MM.1S (cell line): ENCODE measurements at regions not wholly inside any gene's neighbourhood (a gene's known extent, or its start where the extent isn't known, plus 50 kb on each side); places are given as distances from the start of the nearest gene placed in this dataset.
A peak's percentile ranks its signal among the peaks of the same experiment; 100 is the strongest.

Experiments
- DNase-seq: peaks from one replicate; pipeline ENCODE4 v3.0.0-alpha.2; 2015
- H2AFZ ChIP-seq: fragments of 300-600 bp; sonication (generic); 2 replicates; pipeline ENCODE4 v1.6.0; 2016; ENCODE audit warnings: antibody characterized with exemption, low read length
- H3F3A ChIP-seq: fragments of 300-600 bp; sonication (generic); 2 replicates; pipeline ENCODE4 v1.6.1; 2016; ENCODE audit warnings: mild to moderate bottlenecking, antibody characterized with exemption, low read length, moderate library complexity, mixed read lengths; ENCODE audit not compliant: insufficient read depth
- H3K27ac ChIP-seq: fragments of 300-600 bp; sonication (generic); 2 replicates; pipeline ENCODE4 v1.5.1; 2016; ENCODE audit warnings: mild to moderate bottlenecking, low read length
- H3K27me3 ChIP-seq: fragments of 300-600 bp; sonication (generic); replicated peaks from 2 replicates; pipeline ENCODE4 v1.6.0; 2016; ENCODE audit warnings: low read length; ENCODE audit not compliant: insufficient read depth
- H3K36me3 ChIP-seq: fragments of 300-600 bp; sonication (generic); replicated peaks from 2 replicates; pipeline ENCODE4 v1.6.1; 2016; ENCODE audit warnings: mild to moderate bottlenecking, low read length, mixed read lengths; ENCODE audit not compliant: insufficient read depth
- H3K4me1 ChIP-seq: fragments of 300-600 bp; sonication (generic); 2 replicates; pipeline ENCODE4 v1.6.1; 2016; ENCODE audit warnings: low read length, mixed read lengths
- H3K4me2 ChIP-seq: fragments of 300-600 bp; sonication (generic); 2 replicates; pipeline ENCODE4 v1.6.0; 2016; ENCODE audit warnings: low read depth, low read length
- H3K4me3 ChIP-seq: fragments of 300-600 bp; sonication (generic); 2 replicates; pipeline ENCODE4 v1.5.1; 2016; ENCODE audit warnings: low read length, mixed read lengths
- H3K79me2 ChIP-seq: fragments of 300-600 bp; sonication (generic); 2 replicates; pipeline ENCODE4 v1.6.1; 2016; ENCODE audit warnings: mixed run types, low read length, mixed read lengths
- H3K9ac ChIP-seq: fragments of 300-600 bp; sonication (generic); 2 replicates; pipeline ENCODE4 v1.6.1; 2016; ENCODE audit warnings: low read length, mixed read lengths
- H3K9me2 ChIP-seq: fragments of 300-600 bp; sonication (generic); replicated peaks from 2 replicates; pipeline ENCODE4 v1.6.1; 2016; ENCODE audit warnings: mild to moderate bottlenecking, low read length, mixed read lengths; ENCODE audit not compliant: insufficient read depth
- H3K9me3 ChIP-seq: fragments of 300-600 bp; sonication (generic); replicated peaks from 2 replicates; pipeline ENCODE4 v1.6.1; 2016; ENCODE audit warnings: mild to moderate bottlenecking, low read length, mixed read lengths; ENCODE audit not compliant: insufficient read depth
- H4K20me1 ChIP-seq: fragments of 300-600 bp; sonication (generic); 2 replicates; pipeline ENCODE4 v1.6.1; 2016; ENCODE audit warnings: mild to moderate bottlenecking, low read length, moderate library complexity, mixed read lengths; ENCODE audit not compliant: insufficient read depth
- EZH2 ChIP-seq: fragments of 300-600 bp; sonication (generic); optimal IDR thresholded peaks from 2 replicates; pipeline ENCODE3; 2017; ENCODE audit warnings: low read depth, mild to moderate bottlenecking, antibody characterized with exemption, low read length, mixed read lengths
- EZH2phosphoT487 ChIP-seq: fragments of 300-600 bp; sonication (generic); IDR thresholded peaks from 2 replicates; pipeline ENCODE4 v1.6.1; 2018; ENCODE audit warnings: antibody characterized with exemption, low read length
- TF ChIP-seq, protein P1 (sequence below): fragments of 300-600 bp; sonication (generic); IDR thresholded peaks from 2 replicates; pipeline ENCODE4 v1.5.1; 2016; ENCODE audit warnings: antibody characterized with exemption, low read length, mixed read lengths

DNA sequence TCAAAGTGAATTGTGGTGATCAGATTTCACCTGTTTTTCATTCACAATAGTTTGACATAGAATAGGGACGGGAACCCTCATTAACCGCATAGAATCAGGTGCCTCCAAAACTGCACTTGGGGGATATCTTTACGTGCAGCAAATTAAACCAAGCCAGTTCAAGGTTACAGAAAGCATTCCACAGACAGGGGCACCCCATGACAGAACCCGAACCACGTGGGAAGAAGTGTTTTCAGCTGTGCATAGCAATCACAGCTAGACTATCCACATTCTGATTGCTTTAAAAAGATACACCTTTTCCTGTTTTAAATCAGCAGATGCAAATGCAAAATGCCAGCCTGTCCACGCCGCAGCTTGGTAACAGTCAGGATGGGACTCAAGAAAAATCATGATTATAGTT lies 205.8 kb downstream of the ANAPC1 start:
- H3K79me2 ChIP-seq = no peaks in the 10 kb centered on the region
- H3K9me3 ChIP-seq = no peaks in the 10 kb centered on the region
- H3K4me3 ChIP-seq = no peak overlapping the region; the same call in 1 of the 2 replicates
- peak overlapping the region; percentile 36; the same call in 1 of the 2 replicates for H3K27ac ChIP-seq
- peaks cover 17% of the 10 kb centered on the region for H3F3A ChIP-seq
- peak overlapping the region; percentile 11; the same call in 1 of the 2 replicates for H2AFZ ChIP-seq
- H3K9me2 ChIP-seq = no peaks in the 10 kb centered on the region
- H4K20me1 ChIP-seq = no peaks in the 10 kb centered on the region
- peak; percentile 56 for DNase-seq
- H3K9ac ChIP-seq = peak overlapping the region; percentile 34; the same call in 1 of the 2 replicates
- H3K36me3 ChIP-seq = no peaks in the 10 kb centered on the region
- TF ChIP-seq EZH2phosphoT487 (no peak), EZH2 (no peak)
- TF ChIP-seq, protein P1, sequence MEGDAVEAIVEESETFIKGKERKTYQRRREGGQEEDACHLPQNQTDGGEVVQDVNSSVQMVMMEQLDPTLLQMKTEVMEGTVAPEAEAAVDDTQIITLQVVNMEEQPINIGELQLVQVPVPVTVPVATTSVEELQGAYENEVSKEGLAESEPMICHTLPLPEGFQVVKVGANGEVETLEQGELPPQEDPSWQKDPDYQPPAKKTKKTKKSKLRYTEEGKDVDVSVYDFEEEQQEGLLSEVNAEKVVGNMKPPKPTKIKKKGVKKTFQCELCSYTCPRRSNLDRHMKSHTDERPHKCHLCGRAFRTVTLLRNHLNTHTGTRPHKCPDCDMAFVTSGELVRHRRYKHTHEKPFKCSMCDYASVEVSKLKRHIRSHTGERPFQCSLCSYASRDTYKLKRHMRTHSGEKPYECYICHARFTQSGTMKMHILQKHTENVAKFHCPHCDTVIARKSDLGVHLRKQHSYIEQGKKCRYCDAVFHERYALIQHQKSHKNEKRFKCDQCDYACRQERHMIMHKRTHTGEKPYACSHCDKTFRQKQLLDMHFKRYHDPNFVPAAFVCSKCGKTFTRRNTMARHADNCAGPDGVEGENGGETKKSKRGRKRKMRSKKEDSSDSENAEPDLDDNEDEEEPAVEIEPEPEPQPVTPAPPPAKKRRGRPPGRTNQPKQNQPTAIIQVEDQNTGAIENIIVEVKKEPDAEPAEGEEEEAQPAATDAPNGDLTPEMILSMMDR = no peak
- H3K27me3 ChIP-seq = no peaks in the 10 kb centered on the region
- peak overlapping the region; percentile 54 for H3K4me2 ChIP-seq
- peaks cover 52% of the 10 kb centered on the region for H3K4me1 ChIP-seq

DNA sequence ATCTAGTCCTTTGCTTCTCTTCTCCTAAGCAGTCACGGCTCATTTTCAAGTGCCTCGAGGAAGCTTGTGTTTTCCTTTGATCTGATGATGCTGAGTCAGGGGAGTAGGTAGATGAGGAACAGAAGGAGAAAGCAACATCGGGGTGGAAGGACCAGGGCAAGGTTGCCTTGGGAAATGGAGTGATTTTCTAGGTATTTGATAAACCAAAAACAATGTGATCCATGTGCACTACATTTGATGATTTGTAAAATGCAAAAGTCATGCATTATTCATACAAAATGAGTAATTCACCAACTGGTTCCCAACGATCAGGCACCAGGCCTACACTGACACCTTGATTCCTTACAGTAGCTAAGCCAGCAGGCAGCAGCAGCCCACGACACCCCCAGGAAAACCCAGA lies 205.3 kb downstream of the ANAPC1 start:
- Histone ChIP-seq H3K9ac (peak overlapping the region; percentile 34; the same call in 1 of the 2 replicates), H3K9me3 (no peaks in the 10 kb centered on the region), H3K4me1 (peaks cover 51% of the 10 kb centered on the region), H3K27me3 (no peaks in the 10 kb centered on the region), H4K20me1 (no peaks in the 10 kb centered on the region), H3K4me2 (peak overlapping the region; percentile 54), H3K36me3 (no peaks in the 10 kb centered on the region), H3K9me2 (no peaks in the 10 kb centered on the region), H3K27ac (peak overlapping the region; percentile 36; the same call in 1 of the 2 replicates), H3K4me3 (no peak overlapping the region; the same call in 1 of the 2 replicates), H3K79me2 (no peaks in the 10 kb centered on the region), H3F3A (peaks cover 17% of the 10 kb centered on the region), H2AFZ (peak overlapping the region; percentile 11; the same call in 1 of the 2 replicates)
- TF ChIP-seq, protein P1 = no peak
- no peak for TF ChIP-seq EZH2
- no peak for TF ChIP-seq EZH2phosphoT487
- no peak for DNase-seq

DNA sequence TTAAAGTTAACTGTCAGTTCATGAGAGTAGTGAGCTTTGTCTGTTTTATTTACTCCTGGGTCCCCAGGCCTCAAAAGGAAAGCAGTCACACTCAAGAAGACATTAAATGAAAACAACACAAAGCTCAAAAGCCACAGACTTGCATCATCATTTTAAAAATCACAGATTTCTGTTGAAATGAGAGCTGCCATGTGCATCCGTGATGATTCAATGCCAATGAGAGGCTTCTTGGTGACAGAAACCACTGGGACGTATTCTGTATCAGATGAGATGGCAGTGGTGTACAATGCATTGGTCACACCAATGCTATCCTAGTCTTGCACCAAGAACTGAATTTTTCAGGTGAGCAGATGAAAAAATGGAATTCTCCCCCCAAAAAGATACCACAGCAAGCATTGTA lies 204.8 kb downstream of the ANAPC1 start:
- Histone ChIP-seq H3K4me2 (no peak overlapping the region), H3K9me2 (no peaks in the 10 kb centered on the region), H3F3A (peaks cover 17% of the 10 kb centered on the region), H3K9me3 (no peaks in the 10 kb centered on the region), H3K9ac (no peak overlapping the region), H3K79me2 (no peaks in the 10 kb centered on the region), H3K4me1 (peaks cover 46% of the 10 kb centered on the region), H3K4me3 (no peak overlapping the region), H4K20me1 (no peaks in the 10 kb centered on the region), H3K36me3 (no peaks in the 10 kb centered on the region), H3K27me3 (no peaks in the 10 kb centered on the region), H3K27ac (no peak overlapping the region), H2AFZ (no peak overlapping the region)
- no peak for TF ChIP-seq EZH2
- no peak for TF ChIP-seq EZH2phosphoT487
- TF ChIP-seq, protein P1 = no peak
- DNase-seq = no peak
